ENCODE measurements at regions not wholly inside any gene's neighbourhood (a gene's known extent, or its start where the extent isn't known, plus 50 kb on each side); places are given as distances from the start of the nearest gene placed in this dataset.
A peak's percentile ranks its signal among the peaks of the same experiment; 100 is the strongest.
"Not testable (repeated sequence)": the region's sequence is repeated elsewhere in the genome, so short reads cannot be mapped to it uniquely, and the experiment has no call there.

GRCh38 chr5:75002271-75002670, 50.1 kb downstream of the GCNT4 start:
- no peak for DNase-seq (ENCODE audit: low read depth in 2 of 2)

GRCh38 chr5:74995926-74996325, 56.4 kb downstream of the GCNT4 start:
- no peak for DNase-seq (ENCODE audit: low read depth in 2 of 2)

- DNase-seq (ENCODE audit: low read depth in 2 of 2): no peak
Measured at GRCh38 chr5:74994826-74995225, 57.5 kb downstream of the GCNT4 start.

GRCh38 chr5:74993743-74994142, 58.6 kb downstream of the GCNT4 start:
- no peak for DNase-seq (ENCODE audit: low read depth in 2 of 2)

GRCh38 chr5:74992791-74993190, 59.6 kb downstream of the GCNT4 start:
- DNase-seq (ENCODE audit: low read depth in 2 of 2): no peak

GRCh38 chr5:74991522-74991921, 60.8 kb downstream of the GCNT4 start:
- DNase-seq (ENCODE audit: low read depth in 2 of 2): no peak

- DNase-seq (ENCODE audit: low read depth in 2 of 2): no peak
Measured at GRCh38 chr5:74990194-74990593, 62.2 kb downstream of the GCNT4 start.

GRCh38 chr5:74988273-74988983, 63.9 kb downstream of the GCNT4 start:
- no peak for DNase-seq (ENCODE audit: low read depth in 2 of 2)

- DNase-seq (ENCODE audit: low read depth in 2 of 2): no peak
Measured at GRCh38 chr5:74978345-74978744, 74.0 kb downstream of the GCNT4 start.

GRCh38 chr5:74977471-74977870, 74.9 kb downstream of the GCNT4 start:
- DNase-seq (ENCODE audit: low read depth in 2 of 2): no peak

GRCh38 chr5:74976651-74977050, 75.7 kb downstream of the GCNT4 start:
- no peak for DNase-seq (ENCODE audit: low read depth in 2 of 2)

- no peak for DNase-seq (ENCODE audit: low read depth in 2 of 2)
Measured at GRCh38 chr5:74975582-74975981, 76.8 kb downstream of the GCNT4 start.

- peak in 1 of 2 donors; percentile 2 for DNase-seq (ENCODE audit: low read depth in 2 of 2)
Measured at GRCh38 chr5:74974451-74975091, 77.8 kb downstream of the GCNT4 start.

- DNase-seq (ENCODE audit: low read depth in 2 of 2): no peak
Measured at GRCh38 chr5:74973694-74974093, 78.7 kb downstream of the GCNT4 start.

GRCh38 chr5:74971947-74972460, 80.4 kb downstream of the GCNT4 start:
- DNase-seq (ENCODE audit: low read depth in 2 of 2): no peak

- DNase-seq (ENCODE audit: low read depth in 2 of 2): not testable (repeated sequence)
Measured at GRCh38 chr5:74970891-74971290, 81.5 kb downstream of the GCNT4 start.

GRCh38 chr5:74969726-74970125, 82.6 kb downstream of the GCNT4 start:
- DNase-seq (ENCODE audit: low read depth in 2 of 2): no peak

GRCh38 chr5:74966141-74967026, 86.0 kb downstream of the GCNT4 start:
- DNase-seq (ENCODE audit: low read depth in 2 of 2): no peak

- no peak for DNase-seq (ENCODE audit: low read depth in 2 of 2)
Measured at GRCh38 chr5:74963407-74963806, 89.0 kb downstream of the GCNT4 start.

GRCh38 chr5:74957906-74958305, 91.7 kb upstream of the FAM169A start:
- DNase-seq (ENCODE audit: low read depth in 2 of 2): no peak

GRCh38 chr5:74957029-74957784, 91.0 kb upstream of the FAM169A start:
- no peak for DNase-seq (ENCODE audit: low read depth in 2 of 2)

Measured in lung microvascular endothelial cell (primary cell).